ENCODE measurements at regions not wholly inside any gene's neighbourhood (a gene's known extent, or its start where the extent isn't known, plus 50 kb on each side); places are given as distances from the start of the nearest gene placed in this dataset.

DNA sequence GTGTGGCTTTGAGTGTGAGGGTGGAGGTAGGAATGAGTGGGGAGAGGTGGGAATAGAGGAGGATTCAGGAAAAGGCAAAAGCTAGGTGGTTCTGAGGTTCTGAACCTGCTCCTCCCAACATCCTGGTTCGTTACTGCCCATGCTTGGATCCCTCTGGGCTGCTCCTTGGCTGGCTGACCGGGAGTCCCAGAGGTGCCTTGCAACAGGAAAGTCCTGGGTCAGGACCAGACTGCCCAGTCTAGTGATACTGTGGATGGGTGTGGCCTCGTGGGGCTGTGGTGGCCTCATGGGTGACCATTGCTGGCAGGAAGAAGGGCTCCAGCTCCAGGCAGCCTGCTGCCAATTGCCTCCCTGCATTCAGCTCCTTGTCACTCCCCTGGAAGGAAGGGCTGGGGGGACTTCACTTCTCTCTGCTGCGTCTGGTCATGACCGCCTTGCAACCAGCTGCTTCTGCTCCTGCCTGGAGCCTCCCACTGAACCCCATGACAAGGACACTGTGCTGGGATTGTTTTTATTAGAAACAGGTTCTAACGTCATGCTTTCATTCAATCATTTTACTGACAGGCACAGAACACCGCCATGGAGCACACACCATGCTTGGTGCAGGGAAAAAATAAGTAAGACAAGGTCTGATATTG, 61.5 kb upstream of the UBL3 start:
- H3K27ac ChIP-seq = no peak overlapping the region
- H3K4me1 ChIP-seq = no peaks in the 10 kb centered on the region
- DNase-seq (no peak), ATAC-seq (no peak)
- no peaks in the 10 kb centered on the region for H3K9me3 ChIP-seq
- H3K36me3 ChIP-seq = no peaks in the 10 kb centered on the region
- intact Hi-C loops (cut with DNase I) = no loop called here
- H3K4me3 ChIP-seq = no peak overlapping the region
- H3K27me3 ChIP-seq = no peaks in the 10 kb centered on the region
- TF ChIP-seq, protein P1, sequence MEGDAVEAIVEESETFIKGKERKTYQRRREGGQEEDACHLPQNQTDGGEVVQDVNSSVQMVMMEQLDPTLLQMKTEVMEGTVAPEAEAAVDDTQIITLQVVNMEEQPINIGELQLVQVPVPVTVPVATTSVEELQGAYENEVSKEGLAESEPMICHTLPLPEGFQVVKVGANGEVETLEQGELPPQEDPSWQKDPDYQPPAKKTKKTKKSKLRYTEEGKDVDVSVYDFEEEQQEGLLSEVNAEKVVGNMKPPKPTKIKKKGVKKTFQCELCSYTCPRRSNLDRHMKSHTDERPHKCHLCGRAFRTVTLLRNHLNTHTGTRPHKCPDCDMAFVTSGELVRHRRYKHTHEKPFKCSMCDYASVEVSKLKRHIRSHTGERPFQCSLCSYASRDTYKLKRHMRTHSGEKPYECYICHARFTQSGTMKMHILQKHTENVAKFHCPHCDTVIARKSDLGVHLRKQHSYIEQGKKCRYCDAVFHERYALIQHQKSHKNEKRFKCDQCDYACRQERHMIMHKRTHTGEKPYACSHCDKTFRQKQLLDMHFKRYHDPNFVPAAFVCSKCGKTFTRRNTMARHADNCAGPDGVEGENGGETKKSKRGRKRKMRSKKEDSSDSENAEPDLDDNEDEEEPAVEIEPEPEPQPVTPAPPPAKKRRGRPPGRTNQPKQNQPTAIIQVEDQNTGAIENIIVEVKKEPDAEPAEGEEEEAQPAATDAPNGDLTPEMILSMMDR (IDR thresholded peaks at IDR 0.05) = no peak

DNA sequence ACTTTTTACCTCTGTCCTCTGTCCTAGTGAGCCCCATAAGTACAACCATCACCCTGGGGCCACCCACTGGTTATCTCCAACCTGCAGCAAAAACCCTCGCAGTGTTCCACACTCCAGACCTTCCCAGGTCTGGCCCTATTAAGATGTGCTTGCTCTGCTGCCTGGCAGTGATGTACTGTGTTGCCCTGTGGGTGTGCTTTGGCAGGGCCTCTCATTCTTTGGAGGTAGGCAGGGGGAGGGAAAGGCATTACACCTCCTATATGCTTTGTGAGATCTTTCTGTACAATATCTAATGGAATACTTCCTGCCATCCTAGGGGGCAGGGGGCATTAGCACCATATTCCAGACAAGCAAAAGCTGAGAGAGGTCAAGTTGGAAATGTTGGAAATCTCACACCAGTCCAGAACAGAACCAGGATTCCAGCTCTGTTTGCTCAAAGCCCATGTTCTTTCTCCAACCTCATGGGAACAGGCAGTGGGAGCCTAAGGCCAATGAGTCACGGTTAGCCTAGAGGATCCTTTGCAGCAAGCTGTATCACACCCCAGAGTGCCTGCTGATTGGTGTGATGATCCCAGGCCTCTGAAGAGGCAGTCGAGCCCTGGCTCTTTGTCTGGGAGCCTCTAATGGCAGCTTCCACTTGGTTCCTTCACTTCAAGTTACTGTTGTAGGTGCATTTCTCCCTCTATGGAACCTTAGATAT, 59.7 kb upstream of the UBL3 start:
- TF ChIP-seq, protein P1 (IDR thresholded peaks at IDR 0.05) = no peak
- no peak for ATAC-seq
- intact Hi-C loops (cut with DNase I) = no loop called here

DNA sequence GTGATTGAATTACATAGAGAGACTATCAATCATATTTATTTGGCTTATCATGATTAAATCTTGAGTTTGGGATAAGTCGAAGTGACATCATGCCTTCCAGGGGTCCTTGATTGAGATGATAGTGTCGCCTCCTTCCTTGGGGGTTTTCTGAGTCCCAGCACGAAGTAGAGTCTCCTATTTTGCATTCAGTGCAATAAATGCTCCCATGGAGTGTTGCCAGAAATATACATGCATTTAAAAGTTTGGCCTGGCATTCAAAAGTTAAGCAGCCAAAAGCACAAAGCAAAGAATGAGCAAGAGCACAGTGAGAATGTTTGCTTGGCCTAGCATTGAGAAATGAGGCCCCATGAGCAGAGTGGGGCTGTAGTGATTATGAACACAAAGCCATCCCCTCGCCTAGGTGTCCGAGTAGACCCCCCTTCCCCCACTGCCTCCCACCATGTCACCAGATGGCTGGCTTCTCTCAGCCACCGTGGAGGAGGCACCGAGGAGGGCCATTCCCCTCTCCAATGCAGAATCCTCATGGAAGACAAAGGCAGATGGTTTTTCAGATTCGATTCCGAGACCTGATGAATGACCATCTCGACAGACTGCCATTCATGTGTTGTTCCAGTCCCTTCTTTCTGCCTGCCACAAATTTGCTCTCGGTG, 58.8 kb upstream of the UBL3 start:
- intact Hi-C loops (cut with DNase I) = no loop called here
- TF ChIP-seq, protein P1 (IDR thresholded peaks at IDR 0.05) = no peak
- H3K36me3 ChIP-seq = no peaks in the 10 kb centered on the region
- H3K4me3 ChIP-seq = no peak overlapping the region
- peaks cover 4 to 9% of the 10 kb centered on the region in 2 donors for H3K4me1 ChIP-seq
- no peak overlapping the region for H3K27ac ChIP-seq
- no peak for DNase-seq
- H3K27me3 ChIP-seq = no peaks in the 10 kb centered on the region
- no peaks in the 10 kb centered on the region for H3K9me3 ChIP-seq
- no peak for ATAC-seq

More for the DNA sequence above, 59.7 kb upstream of the UBL3 start:
- Histone ChIP-seq H3K4me3 (no peak overlapping the region), H3K4me1 (peaks cover 4 to 9% of the 10 kb centered on the region in 2 donors), H3K27ac (no peak overlapping the region), H3K36me3 (no peaks in the 10 kb centered on the region), H3K27me3 (no peaks in the 10 kb centered on the region), H3K9me3 (no peaks in the 10 kb centered on the region)
- DNase-seq = no peak

DNA sequence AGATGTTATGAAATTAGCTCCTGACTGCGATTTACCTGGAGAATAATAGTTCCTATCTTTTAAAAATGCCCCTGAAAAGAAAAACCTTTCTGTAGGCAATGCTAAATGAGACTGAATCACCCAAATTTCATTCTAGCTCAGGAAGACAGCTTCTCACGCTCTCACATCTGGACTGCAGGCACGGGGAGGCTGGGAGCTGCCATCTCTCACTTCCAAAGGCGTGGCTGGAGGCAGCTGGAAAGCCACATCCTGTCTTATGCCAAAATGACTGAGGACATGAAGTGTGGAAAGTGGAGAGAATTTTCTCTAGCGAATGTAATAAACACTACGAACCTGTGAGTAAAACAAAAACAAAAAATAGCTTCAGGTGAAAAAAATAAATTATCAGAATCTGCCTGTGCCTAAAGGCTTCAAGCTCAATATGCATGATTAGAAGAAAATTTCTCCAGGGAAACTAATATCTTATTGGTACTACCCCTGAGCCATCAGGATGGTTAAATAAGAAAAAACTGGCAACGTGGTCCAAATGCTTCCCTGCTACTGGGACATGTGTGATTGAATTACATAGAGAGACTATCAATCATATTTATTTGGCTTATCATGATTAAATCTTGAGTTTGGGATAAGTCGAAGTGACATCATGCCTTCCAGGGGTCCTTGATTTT, 58.1 kb upstream of the UBL3 start:
- intact Hi-C loops (cut with DNase I) = no loop called here
- no peaks in the 10 kb centered on the region for H3K27me3 ChIP-seq
- H3K4me1 ChIP-seq = peaks cover 4 to 9% of the 10 kb centered on the region in 2 donors
- no peak overlapping the region for H3K27ac ChIP-seq
- no peak overlapping the region for H3K4me3 ChIP-seq
- ATAC-seq = no peak
- TF ChIP-seq, protein P1 (IDR thresholded peaks at IDR 0.05) = no peak
- DNase-seq = no peak
- no peaks in the 10 kb centered on the region for H3K9me3 ChIP-seq
- H3K36me3 ChIP-seq = no peaks in the 10 kb centered on the region

DNA sequence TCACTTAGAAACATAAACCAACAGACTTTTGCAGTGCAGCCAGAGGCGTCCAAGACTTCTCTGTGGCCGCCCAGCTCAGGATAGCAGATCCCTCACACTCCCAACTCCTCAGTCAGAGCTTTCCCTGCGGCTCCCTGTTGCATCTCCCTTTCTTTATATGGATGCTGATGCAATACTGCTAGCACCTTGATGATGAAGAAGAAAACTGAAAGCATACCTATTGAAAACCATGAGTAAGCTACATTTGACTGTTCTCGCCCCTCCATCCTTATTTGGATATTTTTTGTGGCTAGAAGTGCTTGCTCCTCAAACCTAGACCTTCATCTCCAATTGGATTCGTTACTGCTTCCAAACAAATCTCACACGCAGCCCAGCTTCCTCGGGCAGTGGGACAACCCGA, 57.3 kb upstream of the UBL3 start:
- no peak for ATAC-seq
- H3K4me3 ChIP-seq = no peak overlapping the region
- TF ChIP-seq, protein P1 (IDR thresholded peaks at IDR 0.05) = no peak
- no peaks in the 10 kb centered on the region for H3K27me3 ChIP-seq
- no peak for DNase-seq
- H3K36me3 ChIP-seq = no peaks in the 10 kb centered on the region
- intact Hi-C loops (cut with DNase I) = no loop called here
- peaks cover 5 to 11% of the 10 kb centered on the region in 2 donors for H3K4me1 ChIP-seq
- no peak overlapping the region for H3K27ac ChIP-seq
- no peaks in the 10 kb centered on the region for H3K9me3 ChIP-seq

Data from left lung (tissue), 4 donors.